Psoas muscle (tissue), 7 donors: ENCODE measurements at regions not wholly inside any gene's neighbourhood (a gene's known extent, or its start where the extent isn't known, plus 50 kb on each side); places are given as distances from the start of the nearest gene placed in this dataset.

Source experiments
- ATAC-seq, 4 donors: fragments of 200-7000 bp; cut with Tn5 transposase; one replicate each; pipeline ENCODE4 v1.9.1; 2020; ENCODE audit warnings: moderate library complexity in 3 of 4, mild to moderate bottlenecking in 2 of 4
- DNase-seq, 2 donors: peaks; one replicate each; pipeline ENCODE4 v3.0.0-alpha.2; 2020
- H3K27ac ChIP-seq: fragments of 200-600 bp; one replicate; pipeline ENCODE4 v1.8.0; 2022
- H3K27me3 ChIP-seq, 3 donors: fragments of 200-600 bp in 1 of 3; one replicate each; pipeline versions ENCODE4 v1.6.1 to v1.8.0; 2013 to 2022; ENCODE audit warnings: low read length in 2 of 3, mild to moderate bottlenecking in 2 of 3, moderate library complexity in 1 of 3; ENCODE audit not compliant: insufficient read depth in 3 of 3
- H3K36me3 ChIP-seq, 2 donors: fragments of 200-600 bp in 1 of 2; one replicate each; pipeline versions ENCODE4 v1.6.1 to v1.8.0; 2013 to 2022; ENCODE audit warnings: low read depth in 1 of 2, mild to moderate bottlenecking in 1 of 2, moderate library complexity in 1 of 2; ENCODE audit not compliant: insufficient read depth in 1 of 2
- H3K4me1 ChIP-seq: fragments of 200-600 bp; one replicate; pipeline ENCODE4 v1.8.0; 2022
- H3K4me3 ChIP-seq: fragments of 200-600 bp; one replicate; pipeline ENCODE4 v1.8.0; 2022; ENCODE audit warnings: mild to moderate bottlenecking
- H3K9me3 ChIP-seq: fragments of 200-600 bp; one replicate; pipeline ENCODE4 v1.8.0; 2022
- CTCF ChIP-seq: fragments of 200-600 bp; IDR thresholded peaks from one replicate; pipeline ENCODE4 v1.8.0; 2022; ENCODE audit warnings: antibody characterized with exemption
- WGBS, 3 donors: extraction: QIAGEN DNeasy Blood & Tissue Kit; methylation state at CpG; one replicate each; pipeline versions ENCODE4 v1.1.6 to v1.1.7; 2013; 5-methylcytosine and 5-hydroxymethylcytosine counted together
- intact Hi-C, 2 donors: fragments of 100-400 bp; cut with DNase I; formaldehyde crosslinking; loops; one replicate each; pipeline versions ENCODE4 v1.11.0 to v1.14.2; 2022
- donor health status: healthy with polysubstance abuse.
- donor health status: DM: no; HTN: no; CAD: no; lungs with moderate emphysema.
- donor health status: Bipolar disorder and iron deficiency.
- donor health status: healthy.
- donor health status: DM: yes; HTN: yes; CAD: no.
- donor health status: DM: no; HTN: no; CAD: no.
- donor health status: DM: yes; HTN: yes; CAD: no.

GRCh38 chr11:127395034-127395433 is 394.5 kb upstream of the KIRREL3 start:
- Histone ChIP-seq H3K27me3 (no peaks in the 10 kb centered on the region), H3K9me3 (no peaks in the 10 kb centered on the region), H3K27ac (no peak overlapping the region), H3K4me1 (no peaks in the 10 kb centered on the region), H3K36me3 (no peaks in the 10 kb centered on the region), H3K4me3 (no peak overlapping the region)
- ATAC-seq (no peak), DNase-seq (no peak)
- intact Hi-C loops, result no loop called here
- no peak for TF ChIP-seq CTCF
- WGBS, 3 donors, result 88 to 97% (median 94%) methylated on average over 5 of the region's 5 CpGs

- Histone ChIP-seq H3K4me3 (no peak overlapping the region), H3K27ac (no peak overlapping the region), H3K27me3 (no peaks in the 10 kb centered on the region), H3K36me3 (no peaks in the 10 kb centered on the region), H3K4me1 (no peaks in the 10 kb centered on the region), H3K9me3 (no peaks in the 10 kb centered on the region)
- 77 to 78% (median 77%) methylated on average over 4 of the region's 4 CpGs for WGBS, 3 donors
- DNase-seq (no peak), ATAC-seq (no peak)
- no peak for TF ChIP-seq CTCF
- intact Hi-C loops, result no loop called here
Measured at GRCh38 chr11:127393460-127393997, 393.0 kb upstream of the KIRREL3 start.

DNA sequence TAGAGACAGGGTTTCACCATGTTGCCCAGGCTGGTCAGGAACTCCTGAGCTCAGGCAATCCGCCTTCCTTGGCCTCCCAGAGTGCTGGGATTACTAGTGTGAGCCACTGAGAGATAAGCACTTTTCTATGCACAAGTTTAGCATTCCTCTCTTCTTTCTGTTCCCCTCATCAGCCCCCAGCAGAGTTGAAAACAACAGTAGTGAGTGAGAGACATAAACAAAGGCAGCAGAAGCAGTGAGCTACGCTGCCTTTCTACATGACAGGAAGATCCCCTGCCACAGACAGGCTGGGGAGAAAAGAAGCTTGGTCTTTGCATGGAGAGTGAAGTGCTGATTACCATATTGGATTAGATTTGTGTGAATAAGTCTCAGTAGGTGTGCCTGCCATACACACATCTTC is 392.0 kb upstream of the KIRREL3 start:
- Histone ChIP-seq H3K27ac (no peak overlapping the region), H3K36me3 (no peaks in the 10 kb centered on the region), H3K27me3 (peaks cover 0 to under 1% (median 0%) of the 10 kb centered on the region in 3 donors), H3K9me3 (no peaks in the 10 kb centered on the region), H3K4me3 (no peak overlapping the region), H3K4me1 (no peaks in the 10 kb centered on the region)
- intact Hi-C loops, result no loop called here
- ATAC-seq (no peak), DNase-seq (no peak)
- TF ChIP-seq CTCF, result no peak
- WGBS, 3 donors, result 79 to 94% (median 88%) methylated on average over 2 of the region's 2 CpGs

- no peaks in the 10 kb centered on the region for H3K36me3 ChIP-seq
- intact Hi-C loops, result no loop called here
- no peaks in the 10 kb centered on the region for H3K4me1 ChIP-seq
- no peaks in the 10 kb centered on the region for H3K9me3 ChIP-seq
- 61 to 68% (median 64%) methylated on average over 4 of the region's 4 CpGs for WGBS, 3 donors
- H3K27me3 ChIP-seq, result peaks cover 0 to 2% (median 0%) of the 10 kb centered on the region in 3 donors
- no peak overlapping the region for H3K27ac ChIP-seq
- TF ChIP-seq CTCF, result no peak
- H3K4me3 ChIP-seq, result no peak overlapping the region
- no peak for ATAC-seq
- no peak for DNase-seq
Measured at GRCh38 chr11:127390465-127390864, 389.9 kb upstream of the KIRREL3 start.

DNA sequence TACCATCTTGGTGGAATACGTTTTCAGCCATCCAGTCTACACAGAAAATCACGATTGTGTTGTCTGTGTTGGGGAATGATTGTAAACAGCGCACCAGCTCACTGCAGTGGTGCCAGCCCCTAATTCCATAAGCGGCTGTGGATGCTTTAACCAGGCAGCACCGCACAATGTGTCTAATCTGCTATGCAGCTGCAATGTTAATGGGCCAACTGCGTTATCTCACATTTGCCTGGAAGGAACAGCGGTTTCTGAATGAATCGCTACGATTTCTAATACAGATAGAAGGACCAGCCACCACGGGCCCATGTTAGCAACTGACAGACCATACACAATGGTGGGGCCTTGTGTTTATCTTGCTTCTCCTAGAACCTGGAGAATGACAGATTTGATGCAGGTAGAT is 384.5 kb upstream of the KIRREL3 start:
- 22 to 39% (median 32%) methylated on average over 10 of the region's 10 CpGs for WGBS, 3 donors
- Histone ChIP-seq H3K27ac (no peak overlapping the region), H3K4me1 (no peaks in the 10 kb centered on the region), H3K4me3 (no peak overlapping the region), H3K36me3 (no peaks in the 10 kb centered on the region), H3K9me3 (no peaks in the 10 kb centered on the region), H3K27me3 (peaks cover 0 to 2% (median 0%) of the 10 kb centered on the region in 3 donors)
- no peak for TF ChIP-seq CTCF
- intact Hi-C loops, result no loop called here
- DNase-seq (no peak), ATAC-seq (no peak)
